Hematopoietic multipotent progenitor cell treated with erythropoietin and hydrocortisone succinate and interleukin-3 and kit ligand, for 8 days (in vitro differentiated cells): ENCODE measurements at regions not wholly inside any gene's neighbourhood (a gene's known extent, or its start where the extent isn't known, plus 50 kb on each side); places are given as distances from the start of the nearest gene placed in this dataset.

Source experiments
- DNase-seq: peaks from one replicate; pipeline ENCODE4 v3.0.0-alpha.2; 2015

GRCh38 chr4:181647396-181648147, 595.6 kb upstream of the TENM3 start:
- no peak for DNase-seq

- no peak for DNase-seq
Observed at GRCh38 chr4:181650033-181650825, 593.0 kb upstream of the TENM3 start.

DNA sequence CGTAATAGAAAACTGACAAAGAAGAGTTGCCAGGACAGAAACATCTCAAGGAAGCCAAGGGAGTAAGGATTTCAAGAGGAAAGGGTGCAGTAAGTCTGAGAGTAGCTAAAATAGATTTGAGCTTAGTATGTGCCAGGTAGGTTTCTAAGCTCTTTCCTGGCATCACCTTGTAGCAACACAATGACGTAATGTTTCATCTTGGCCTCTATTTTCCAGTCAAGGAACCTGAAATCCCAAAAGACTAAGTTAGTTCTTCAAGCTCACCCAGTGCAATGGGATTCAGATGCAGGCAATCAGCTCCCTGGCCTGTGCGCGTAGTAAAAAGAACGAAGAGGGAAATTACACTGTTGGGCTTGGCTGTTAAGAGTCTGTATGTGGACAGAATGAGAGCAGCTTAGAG, 586.5 kb upstream of the TENM3 start:
- no peak for DNase-seq

GRCh38 chr4:181659202-181659601, 584.0 kb upstream of the TENM3 start:
- no peak for DNase-seq

DNA sequence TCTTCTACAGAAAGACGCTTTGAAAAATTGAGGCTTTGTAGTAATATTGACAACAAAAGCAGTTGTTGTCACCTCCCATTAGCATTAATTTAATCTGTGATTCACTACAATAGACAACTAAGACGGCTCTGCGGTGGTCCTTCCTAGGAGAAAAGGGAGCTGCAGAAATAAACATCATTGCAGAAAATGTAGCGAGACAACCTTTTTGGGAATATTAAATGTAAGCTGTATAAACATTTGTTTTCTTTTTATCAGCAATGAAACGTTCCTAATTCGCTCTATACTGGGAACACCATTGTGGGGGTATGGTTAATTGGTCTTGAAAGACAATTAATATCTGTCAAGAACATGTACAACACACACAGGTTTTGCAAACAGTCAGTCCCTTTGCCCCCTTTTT, 583.3 kb upstream of the TENM3 start:
- no peak for DNase-seq

GRCh38 chr4:181661090-181661489, 582.1 kb upstream of the TENM3 start:
- DNase-seq, result no peak

DNA sequence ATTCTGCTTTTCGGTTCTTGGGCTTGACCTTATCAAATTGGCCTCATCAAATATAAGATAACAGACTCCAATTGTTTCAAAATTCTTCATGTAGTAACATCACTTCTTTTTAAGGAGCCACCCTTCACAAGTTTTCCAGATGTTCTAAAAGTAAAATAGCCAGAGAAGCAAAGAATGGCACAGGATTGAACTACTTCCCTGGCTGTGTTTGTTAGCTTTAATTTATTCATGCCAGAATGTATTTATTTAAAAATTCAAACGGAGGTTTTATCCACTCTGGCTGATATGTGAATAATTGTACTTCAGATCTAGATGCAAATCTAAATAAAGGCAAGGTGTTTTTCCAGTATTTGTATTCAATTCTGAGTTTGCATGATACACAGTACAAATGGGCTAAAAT, 581.3 kb upstream of the TENM3 start:
- DNase-seq, result no peak

- DNase-seq, result no peak
Observed at GRCh38 chr4:181662383-181662782, 580.8 kb upstream of the TENM3 start.

DNA sequence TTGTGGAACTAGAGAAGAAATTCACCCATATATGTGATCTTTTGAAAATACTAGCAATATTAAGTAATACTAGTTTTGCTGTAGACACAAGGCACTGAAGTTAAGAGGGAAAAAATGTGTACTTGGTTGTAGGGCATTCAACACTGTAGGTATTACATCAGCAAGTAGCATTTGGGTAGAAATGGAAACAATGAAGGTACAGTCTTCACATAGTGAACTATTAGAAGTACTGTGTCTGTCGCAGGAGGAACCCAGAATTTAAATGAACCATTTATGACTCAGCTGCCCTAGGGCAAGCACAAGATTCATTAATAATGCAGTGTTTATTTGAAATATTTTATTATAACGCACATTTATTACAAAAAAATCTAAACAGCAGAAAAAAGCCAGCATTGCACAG, 572.7 kb upstream of the TENM3 start:
- no peak for DNase-seq

- no peak for DNase-seq
Observed at GRCh38 chr4:181671672-181672071, 571.5 kb upstream of the TENM3 start.

DNA sequence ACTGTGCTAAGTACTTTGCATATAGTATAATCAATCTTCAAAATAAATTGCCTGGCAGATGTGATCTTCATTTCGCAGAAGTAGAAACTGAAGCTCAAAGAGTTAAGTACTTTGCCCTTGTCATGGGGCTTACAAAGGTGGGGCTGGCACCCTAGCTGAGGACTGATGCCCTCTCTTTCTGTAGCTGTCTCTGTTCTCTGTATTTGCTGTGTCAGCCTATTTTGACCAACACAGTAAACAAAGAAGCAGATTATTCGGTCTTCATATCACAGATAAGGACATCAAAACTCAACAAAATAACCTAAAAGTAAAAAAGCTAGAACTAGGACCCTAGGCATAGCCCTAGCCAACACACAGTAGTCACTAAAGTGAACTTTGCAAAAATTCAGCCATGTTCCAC, 570.5 kb upstream of the TENM3 start:
- no peak for DNase-seq

GRCh38 chr4:181674315-181674875, 568.8 kb upstream of the TENM3 start:
- DNase-seq, result no peak

DNA sequence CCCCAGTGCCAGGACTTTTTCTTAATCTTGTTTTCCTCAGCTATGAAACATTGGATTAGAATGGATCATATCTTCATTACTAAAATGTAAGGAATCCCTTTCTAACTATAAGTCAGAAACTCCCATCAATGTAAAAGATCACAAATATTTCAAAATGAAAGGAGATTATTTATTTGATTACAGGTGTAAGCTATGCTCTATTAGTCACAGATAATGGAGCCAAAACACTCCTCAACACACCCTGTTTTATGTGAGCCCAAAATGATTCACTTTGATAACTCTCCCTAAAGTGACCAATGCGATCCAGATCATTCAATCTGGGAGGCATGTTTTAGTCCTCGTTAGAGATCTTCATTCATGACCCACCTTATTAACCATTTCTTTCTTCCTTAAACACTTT, 566.7 kb upstream of the TENM3 start:
- DNase-seq, result no peak

GRCh38 chr4:181677201-181677600, 566.0 kb upstream of the TENM3 start:
- no peak for DNase-seq

DNA sequence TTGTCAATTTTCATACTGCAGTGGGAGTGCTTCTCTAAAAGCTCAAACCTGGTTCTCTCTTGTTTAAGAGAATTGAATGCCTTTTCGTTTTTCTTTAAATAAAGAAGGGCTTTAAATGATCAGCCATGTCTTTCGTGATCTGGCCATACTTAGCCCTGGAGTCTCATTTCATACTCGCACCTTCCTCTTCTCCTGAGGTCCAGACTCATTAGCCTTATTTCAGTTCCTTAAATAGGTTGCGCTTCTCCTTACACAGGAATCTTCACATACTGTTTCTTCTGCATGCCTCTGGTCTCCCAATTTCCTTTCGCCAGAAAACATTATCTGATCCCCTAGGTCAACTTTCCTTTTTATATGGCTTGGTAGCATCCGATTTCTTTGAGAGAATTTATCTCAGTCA, 565.6 kb upstream of the TENM3 start:
- DNase-seq, result no peak

GRCh38 chr4:181679754-181680153, 563.4 kb upstream of the TENM3 start:
- DNase-seq, result no peak

GRCh38 chr4:181682367-181683047, 560.7 kb upstream of the TENM3 start:
- DNase-seq, result no peak

DNA sequence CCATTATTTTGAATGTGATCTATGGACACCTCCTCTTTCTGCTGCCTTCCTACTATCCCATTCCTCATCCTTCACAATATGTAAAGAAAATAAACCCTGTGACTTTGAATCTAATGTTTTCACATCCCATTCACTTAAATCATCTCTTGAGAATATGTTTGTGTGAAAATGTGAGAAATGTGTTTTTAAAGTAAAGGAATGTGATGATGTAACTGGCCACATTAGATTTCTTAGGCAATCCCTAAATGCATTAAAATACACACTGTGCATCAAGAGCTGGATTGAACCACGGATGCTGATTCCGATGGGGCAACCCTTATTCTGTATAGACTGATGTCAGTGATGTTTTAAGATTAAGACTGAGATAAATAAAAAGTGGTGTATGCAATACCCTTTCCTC, 558.9 kb upstream of the TENM3 start:
- DNase-seq, result no peak

- no peak for DNase-seq
Observed at GRCh38 chr4:181685461-181685860, 557.7 kb upstream of the TENM3 start.

DNA sequence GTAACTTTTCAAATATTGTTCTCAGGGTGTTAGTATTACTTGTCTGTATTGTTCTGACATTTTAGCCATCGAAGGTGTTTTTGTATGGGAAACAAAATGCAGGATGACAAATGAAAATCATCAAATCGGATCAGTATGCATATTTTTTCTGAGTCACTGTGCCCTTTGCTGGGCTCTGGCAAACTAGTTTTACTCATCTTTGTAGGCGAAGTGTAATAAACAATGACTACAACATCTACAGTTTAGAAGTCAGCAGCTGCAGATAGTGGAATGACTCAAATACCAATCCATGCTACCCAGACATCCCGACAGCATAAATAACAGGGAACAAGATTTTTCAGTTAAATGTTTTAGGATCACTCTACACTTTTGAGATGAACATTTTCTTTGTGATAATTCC, 557.3 kb upstream of the TENM3 start:
- DNase-seq, result no peak

DNA sequence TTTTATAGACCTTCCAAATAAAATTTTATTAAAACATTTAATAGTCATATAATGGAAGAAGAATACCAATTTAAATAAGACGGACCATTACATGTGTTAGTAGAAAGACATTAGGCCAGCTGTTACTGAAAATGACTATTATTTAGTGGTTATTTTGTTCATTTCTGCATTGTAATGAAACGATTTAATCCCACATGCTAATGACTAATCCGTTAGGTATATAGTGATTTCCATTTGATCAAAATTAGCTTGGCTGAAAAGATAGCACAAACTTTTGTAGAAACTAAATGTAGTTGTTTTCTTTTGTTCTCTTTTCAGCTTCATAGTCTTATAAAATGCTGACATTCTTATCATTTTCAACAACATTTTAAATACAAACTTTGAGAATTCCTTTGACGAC, 556.1 kb upstream of the TENM3 start:
- no peak for DNase-seq

GRCh38 chr4:181688432-181688831, 554.8 kb upstream of the TENM3 start:
- no peak for DNase-seq

DNA sequence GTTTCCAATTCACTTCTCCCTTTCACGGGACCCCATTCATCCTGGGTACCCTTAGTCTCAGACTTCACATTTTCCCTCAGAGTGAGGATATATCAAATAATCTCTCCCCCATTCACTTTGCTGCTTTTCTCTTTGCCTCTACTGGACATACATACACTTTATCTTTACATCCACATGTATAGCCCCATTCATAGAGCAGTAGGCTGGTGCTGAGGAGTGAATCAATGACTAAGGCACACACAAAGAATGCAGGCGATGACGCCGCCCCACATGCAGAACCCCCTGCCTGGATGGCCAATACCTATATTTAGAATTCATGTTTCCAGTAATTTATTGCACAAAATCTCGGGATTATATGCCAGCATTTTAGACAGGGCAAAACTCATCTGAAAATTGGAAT, 554.3 kb upstream of the TENM3 start:
- DNase-seq, result no peak

- no peak for DNase-seq
Observed at GRCh38 chr4:181690498-181690897, 552.7 kb upstream of the TENM3 start.
